ENCODE measurements at regions not wholly inside any gene's neighbourhood (a gene's known extent, or its start where the extent isn't known, plus 50 kb on each side); places are given as distances from the start of the nearest gene placed in this dataset.

DNA sequence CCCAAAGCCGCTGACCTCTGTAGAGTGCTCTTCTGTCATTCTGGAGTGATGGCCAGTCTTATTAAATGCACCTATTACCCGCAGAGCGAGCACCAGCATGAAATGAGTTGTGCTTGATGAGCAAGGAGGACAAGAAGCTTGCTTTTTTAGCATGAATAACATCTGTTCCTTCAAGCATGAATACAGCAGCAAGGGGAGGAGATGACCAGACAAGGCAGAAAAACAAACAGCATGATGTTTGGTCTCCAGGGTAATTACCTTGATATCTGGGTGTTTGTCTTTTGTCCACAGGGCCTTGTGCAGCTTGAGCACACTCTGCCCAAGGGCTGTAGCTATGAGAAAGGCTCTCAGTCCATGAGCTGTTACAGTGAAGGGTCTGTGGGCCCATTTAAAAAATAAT, 324.8 kb upstream of the DDX53 start:
- ATAC-seq: no peak
- no peaks in the 10 kb centered on the region for H3K79me2 ChIP-seq (ENCODE audit: control insufficient read depth, insufficient read depth, low read length)
- H3K36me3 ChIP-seq (ENCODE audit: control insufficient read depth, insufficient read depth, low read length): no peaks in the 10 kb centered on the region
- in situ Hi-C loops (cut with MboI) (no loop called here), intact Hi-C loops (cut with micrococcal nuclease) (no loop called here)
- H3K9me3 ChIP-seq (replicated peaks; ENCODE audit: control insufficient read depth, insufficient read depth, low read depth, low read length): no peaks in the 10 kb centered on the region
- H3K4me1 ChIP-seq (replicated peaks in 1 of 2; ENCODE audit: control insufficient read depth in 2 of 2, insufficient read depth in 2 of 2, low read length in 2 of 2): no peaks in the 10 kb centered on the region
- no peak overlapping the region for H3K9ac ChIP-seq (ENCODE audit: insufficient read depth in 1 of 2, low read depth in 2 of 2, low read length in 2 of 2)
- ChIA-PET CTCF (ENCODE audit: low intra/inter-chr PET ratio) (no interaction called here), POLR2A (no interaction called here)
- no peak for FAIRE-seq
- no peak overlapping the region for H3K27ac ChIP-seq (ENCODE audit: extremely low read depth, low read depth, low read length)
- 0% methylated on average over 3 of the region's 3 CpGs for WGBS (ENCODE audit: insufficient coverage, low coverage, missing lambda C conversion rate)
- no peak overlapping the region for H2AFZ ChIP-seq (ENCODE audit: low read depth, low read length)
- H4K20me1 ChIP-seq (replicated peaks; ENCODE audit: control insufficient read depth, insufficient read depth, low read length): no peaks in the 10 kb centered on the region
- H3K27me3 ChIP-seq (ENCODE audit: control insufficient read depth in 2 of 2, insufficient read depth in 2 of 2, low read length in 2 of 2): no peaks in the 10 kb centered on the region
- BruUV-seq (replicated peaks): no TSS peak
- DNase-seq (ENCODE audit: extremely low read depth in 1 of 4, low spot score in 3 of 4): no peak
- H3K4me2 ChIP-seq (ENCODE audit: insufficient read depth, low read length): no peak overlapping the region
- H3K4me3 ChIP-seq: no peak overlapping the region
- no peaks in the 10 kb centered on the region for H3K9me1 ChIP-seq (ENCODE audit: control insufficient read depth, insufficient read depth, low read length)
- TF ChIP-seq ELF4 (CRISPR knock-in tag; IDR thresholded peaks at IDR 0.05): no peak
- TF ChIP-seq NCOA6 (IDR thresholded peaks at IDR 0.05): no peak
- TF ChIP-seq TCF7 (IDR thresholded peaks at IDR 0.05; ENCODE audit: borderline replicate concordance): no peak
- no peak for TF ChIP-seq POLR3G (IDR thresholded peaks at IDR 0.05; ENCODE audit: extremely low read depth, insufficient read length, insufficient replicate concordance)
- no peak for TF ChIP-seq XRCC4 (IDR thresholded peaks at IDR 0.05; ENCODE audit: extremely low read depth, insufficient read depth, insufficient read length)
- TF ChIP-seq HNRNPH1 (optimal IDR thresholded peaks at IDR 0.05; ENCODE audit: low read depth, low read length): no peak
- no peak for TF ChIP-seq BRCA1 (IDR thresholded peaks at IDR 0.05)
- no peak for TF ChIP-seq BRCA1 (CRISPR knock-in tag; IDR thresholded peaks at IDR 0.05)
- TF ChIP-seq, protein P1, sequence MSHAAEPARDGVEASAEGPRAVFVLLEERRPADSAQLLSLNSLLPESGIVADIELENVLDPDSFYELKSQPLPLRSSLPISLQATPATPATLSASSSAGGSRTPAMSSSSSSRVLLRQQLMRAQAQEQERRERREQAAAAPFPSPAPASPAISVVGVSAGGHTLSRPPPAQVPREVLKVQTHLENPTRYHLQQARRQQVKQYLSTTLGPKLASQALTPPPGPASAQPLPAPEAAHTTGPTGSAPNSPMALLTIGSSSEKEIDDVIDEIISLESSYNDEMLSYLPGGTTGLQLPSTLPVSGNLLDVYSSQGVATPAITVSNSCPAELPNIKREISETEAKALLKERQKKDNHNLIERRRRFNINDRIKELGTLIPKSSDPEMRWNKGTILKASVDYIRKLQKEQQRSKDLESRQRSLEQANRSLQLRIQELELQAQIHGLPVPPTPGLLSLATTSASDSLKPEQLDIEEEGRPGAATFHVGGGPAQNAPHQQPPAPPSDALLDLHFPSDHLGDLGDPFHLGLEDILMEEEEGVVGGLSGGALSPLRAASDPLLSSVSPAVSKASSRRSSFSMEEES (CRISPR knock-in tag; IDR thresholded peaks at IDR 0.05): no peak
- TF ChIP-seq CBX1 (IDR thresholded peaks at IDR 0.05; ENCODE audit: low read depth): no peak
- no peak for TF ChIP-seq TRIM28 (IDR thresholded peaks at IDR 0.05)
- TF ChIP-seq, protein P2, sequence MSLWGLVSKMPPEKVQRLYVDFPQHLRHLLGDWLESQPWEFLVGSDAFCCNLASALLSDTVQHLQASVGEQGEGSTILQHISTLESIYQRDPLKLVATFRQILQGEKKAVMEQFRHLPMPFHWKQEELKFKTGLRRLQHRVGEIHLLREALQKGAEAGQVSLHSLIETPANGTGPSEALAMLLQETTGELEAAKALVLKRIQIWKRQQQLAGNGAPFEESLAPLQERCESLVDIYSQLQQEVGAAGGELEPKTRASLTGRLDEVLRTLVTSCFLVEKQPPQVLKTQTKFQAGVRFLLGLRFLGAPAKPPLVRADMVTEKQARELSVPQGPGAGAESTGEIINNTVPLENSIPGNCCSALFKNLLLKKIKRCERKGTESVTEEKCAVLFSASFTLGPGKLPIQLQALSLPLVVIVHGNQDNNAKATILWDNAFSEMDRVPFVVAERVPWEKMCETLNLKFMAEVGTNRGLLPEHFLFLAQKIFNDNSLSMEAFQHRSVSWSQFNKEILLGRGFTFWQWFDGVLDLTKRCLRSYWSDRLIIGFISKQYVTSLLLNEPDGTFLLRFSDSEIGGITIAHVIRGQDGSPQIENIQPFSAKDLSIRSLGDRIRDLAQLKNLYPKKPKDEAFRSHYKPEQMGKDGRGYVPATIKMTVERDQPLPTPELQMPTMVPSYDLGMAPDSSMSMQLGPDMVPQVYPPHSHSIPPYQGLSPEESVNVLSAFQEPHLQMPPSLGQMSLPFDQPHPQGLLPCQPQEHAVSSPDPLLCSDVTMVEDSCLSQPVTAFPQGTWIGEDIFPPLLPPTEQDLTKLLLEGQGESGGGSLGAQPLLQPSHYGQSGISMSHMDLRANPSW (CRISPR knock-in tag; IDR thresholded peaks at IDR 0.05): no peak
- no peak for TF ChIP-seq ZNF696 (CRISPR knock-in tag; conservative IDR thresholded peaks at IDR 0.05)
- TF ChIP-seq PURB (CRISPR knock-in tag; IDR thresholded peaks at IDR 0.05; ENCODE audit: low read depth): no peak
- no peak for TF ChIP-seq MTA3 (IDR thresholded peaks at IDR 0.05; ENCODE audit: borderline replicate concordance)
